Progenitor cell of endocrine pancreas (in vitro differentiated cells): ENCODE measurements at regions not wholly inside any gene's neighbourhood (a gene's known extent, or its start where the extent isn't known, plus 50 kb on each side); places are given as distances from the start of the nearest gene placed in this dataset.

Experiments
- DNase-seq: peaks from one replicate; pipeline ENCODE4 v3.0.0; 2021; ENCODE audit warnings: low spot score; ENCODE audit not compliant: unreplicated experiment
- H3K27ac Mint-ChIP-seq: 2 replicates; pipeline ENCODE4 v1.8.0; 2021; ENCODE audit warnings: mild to moderate bottlenecking, moderate library complexity, mixed read lengths
- H3K27me3 Mint-ChIP-seq: 2 replicates; pipeline ENCODE4 v1.8.0; 2021; ENCODE audit warnings: mixed read lengths
- H3K36me3 Mint-ChIP-seq: 2 replicates; pipeline ENCODE4 v1.8.0; 2022; ENCODE audit warnings: mixed read lengths; ENCODE audit not compliant: insufficient read depth
- H3K4me1 Mint-ChIP-seq: 2 replicates; pipeline ENCODE4 v1.8.0; 2021; ENCODE audit warnings: low read depth, mixed read lengths
- H3K4me3 Mint-ChIP-seq: 2 replicates; pipeline ENCODE4 v1.8.0; 2021; ENCODE audit warnings: low read depth, mild to moderate bottlenecking, moderate library complexity, mixed read lengths
- H3K9me3 Mint-ChIP-seq: 2 replicates; pipeline ENCODE4 v1.8.0; 2021; ENCODE audit warnings: low read depth, mixed read lengths
- TF ChIP-seq, protein P1 (sequence below): fragments of 200-600 bp; sonication (generic); IDR thresholded peaks from one replicate; pipeline ENCODE4 v1.5.0; 2021; ENCODE audit warnings: antibody characterized with exemption, mild to moderate bottlenecking; ENCODE audit not compliant: unreplicated experiment

DNA sequence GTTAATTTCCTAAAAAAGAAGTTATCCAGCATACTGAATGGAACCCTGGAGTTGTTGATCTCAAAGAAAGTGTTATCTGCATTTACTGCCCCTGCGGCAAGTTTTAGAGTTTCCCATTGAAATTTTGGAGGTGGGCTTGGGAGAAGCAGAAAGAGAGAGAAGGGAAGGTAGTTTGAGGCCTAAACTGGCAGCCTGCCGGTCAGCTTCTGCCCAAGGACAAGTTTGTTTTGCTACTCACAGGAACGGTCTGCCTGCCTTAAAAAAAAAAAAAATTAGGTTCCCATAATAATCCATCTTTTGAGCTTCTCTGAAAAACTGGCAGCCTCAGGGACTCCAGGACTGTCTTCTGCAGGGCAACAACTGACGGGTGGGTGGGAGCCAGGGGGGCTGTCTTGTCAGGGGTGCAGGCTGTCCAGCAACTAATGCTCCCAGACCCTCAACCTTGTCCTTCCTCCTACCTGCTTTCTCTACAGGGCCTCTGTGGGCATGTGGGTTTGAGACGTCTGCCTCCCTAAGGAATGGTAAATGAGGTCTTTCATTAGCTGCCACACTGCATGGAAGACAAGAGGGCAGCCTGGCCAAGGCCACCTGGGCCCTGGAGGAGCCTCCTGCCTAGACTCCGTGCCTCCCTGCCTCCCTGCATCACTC is 176.1 kb upstream of the KCNG1 start:
- Mint-ChIP-seq H3K4me1 (no peaks in the 10 kb centered on the region), H3K36me3 (no peaks in the 10 kb centered on the region), H3K27ac (no peak overlapping the region), H3K9me3 (peaks cover 5% of the 10 kb centered on the region), H3K4me3 (no peak overlapping the region), H3K27me3 (peaks cover 18% of the 10 kb centered on the region)
- TF ChIP-seq, protein P1, sequence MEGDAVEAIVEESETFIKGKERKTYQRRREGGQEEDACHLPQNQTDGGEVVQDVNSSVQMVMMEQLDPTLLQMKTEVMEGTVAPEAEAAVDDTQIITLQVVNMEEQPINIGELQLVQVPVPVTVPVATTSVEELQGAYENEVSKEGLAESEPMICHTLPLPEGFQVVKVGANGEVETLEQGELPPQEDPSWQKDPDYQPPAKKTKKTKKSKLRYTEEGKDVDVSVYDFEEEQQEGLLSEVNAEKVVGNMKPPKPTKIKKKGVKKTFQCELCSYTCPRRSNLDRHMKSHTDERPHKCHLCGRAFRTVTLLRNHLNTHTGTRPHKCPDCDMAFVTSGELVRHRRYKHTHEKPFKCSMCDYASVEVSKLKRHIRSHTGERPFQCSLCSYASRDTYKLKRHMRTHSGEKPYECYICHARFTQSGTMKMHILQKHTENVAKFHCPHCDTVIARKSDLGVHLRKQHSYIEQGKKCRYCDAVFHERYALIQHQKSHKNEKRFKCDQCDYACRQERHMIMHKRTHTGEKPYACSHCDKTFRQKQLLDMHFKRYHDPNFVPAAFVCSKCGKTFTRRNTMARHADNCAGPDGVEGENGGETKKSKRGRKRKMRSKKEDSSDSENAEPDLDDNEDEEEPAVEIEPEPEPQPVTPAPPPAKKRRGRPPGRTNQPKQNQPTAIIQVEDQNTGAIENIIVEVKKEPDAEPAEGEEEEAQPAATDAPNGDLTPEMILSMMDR, result no peak
- no peak for DNase-seq

DNA sequence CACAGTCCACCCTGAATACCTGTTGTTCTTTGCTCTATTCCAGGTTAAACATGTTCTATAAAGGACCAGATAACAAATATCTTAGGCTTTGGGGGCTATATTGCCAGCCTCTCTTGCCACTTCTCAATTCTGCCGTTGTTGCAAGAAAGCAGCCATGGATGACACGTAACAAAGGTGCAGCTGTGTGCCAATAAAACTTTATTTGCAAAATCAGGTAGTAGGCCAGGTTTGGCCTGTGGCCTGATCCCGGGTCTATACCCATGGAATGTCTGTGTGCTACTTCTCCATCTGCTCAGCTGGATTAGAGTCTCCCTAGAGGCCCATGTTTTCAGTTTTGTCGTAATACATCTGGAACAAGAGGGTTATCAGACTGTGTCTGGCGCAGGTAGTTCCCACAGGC is 175.3 kb upstream of the KCNG1 start:
- no peak for DNase-seq
- TF ChIP-seq, protein P1, result no peak
- Mint-ChIP-seq H3K27me3 (peaks cover 20% of the 10 kb centered on the region), H3K27ac (no peak overlapping the region), H3K36me3 (no peaks in the 10 kb centered on the region), H3K4me3 (no peak overlapping the region), H3K4me1 (no peaks in the 10 kb centered on the region), H3K9me3 (peaks cover 5% of the 10 kb centered on the region)

DNA sequence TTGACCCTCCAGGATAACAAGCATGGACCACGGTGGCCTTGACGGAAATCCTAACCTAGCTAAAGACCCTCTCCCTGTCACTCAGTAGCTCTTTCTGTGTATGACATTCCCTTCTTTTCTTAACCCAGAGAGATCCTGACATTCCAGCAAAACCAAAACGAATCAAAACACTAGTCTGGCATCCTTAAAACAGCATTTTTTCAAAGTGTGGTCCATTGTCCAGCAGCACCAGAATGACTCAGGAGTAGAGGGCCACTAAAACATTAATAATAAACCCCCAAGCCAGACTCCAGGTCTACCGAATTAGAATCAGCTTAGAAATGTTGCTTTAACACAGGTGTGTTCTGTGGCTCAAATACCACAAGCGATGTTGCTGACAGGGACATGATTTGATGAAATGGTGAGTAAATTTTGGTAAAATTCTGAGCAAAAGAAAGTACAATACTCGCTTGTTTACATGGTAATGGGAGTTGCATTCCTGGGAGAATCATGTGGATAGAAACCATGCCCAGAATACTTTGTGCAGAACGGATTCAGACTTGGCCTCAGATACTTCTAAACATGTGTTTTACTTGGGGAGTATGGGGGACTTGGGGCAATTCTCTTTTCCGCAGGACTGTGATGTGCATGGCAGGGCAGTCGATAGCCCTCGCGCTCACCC is 174.2 kb upstream of the KCNG1 start:
- Mint-ChIP-seq H3K9me3 (peaks cover 5% of the 10 kb centered on the region), H3K4me1 (no peaks in the 10 kb centered on the region), H3K27me3 (peaks cover 17% of the 10 kb centered on the region), H3K4me3 (no peak overlapping the region), H3K27ac (no peak overlapping the region), H3K36me3 (no peaks in the 10 kb centered on the region)
- TF ChIP-seq, protein P1, result no peak
- no peak for DNase-seq

DNA sequence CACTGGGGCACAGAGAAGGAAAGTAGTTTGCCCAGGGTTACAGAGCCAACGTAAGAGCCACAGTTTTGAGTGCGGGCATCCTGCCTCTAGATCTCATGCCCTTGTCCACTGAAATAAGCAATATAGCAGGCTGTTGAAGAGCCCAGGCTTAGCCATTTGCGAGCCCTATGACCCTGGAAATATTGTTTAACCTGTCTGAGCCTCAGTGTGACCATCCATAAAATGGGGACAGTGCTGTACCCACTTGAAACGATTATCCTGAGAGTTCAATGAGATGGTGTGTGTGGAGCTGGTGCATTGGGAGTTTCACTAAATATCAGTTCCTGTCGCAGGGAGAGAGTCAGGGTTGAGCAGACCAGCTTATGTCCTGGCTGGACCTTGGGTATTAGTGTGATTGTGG is 173.1 kb upstream of the KCNG1 start:
- peaks cover 12% of the 10 kb centered on the region for H3K27me3 Mint-ChIP-seq
- H3K27ac Mint-ChIP-seq, result no peak overlapping the region
- no peak for DNase-seq

DNA sequence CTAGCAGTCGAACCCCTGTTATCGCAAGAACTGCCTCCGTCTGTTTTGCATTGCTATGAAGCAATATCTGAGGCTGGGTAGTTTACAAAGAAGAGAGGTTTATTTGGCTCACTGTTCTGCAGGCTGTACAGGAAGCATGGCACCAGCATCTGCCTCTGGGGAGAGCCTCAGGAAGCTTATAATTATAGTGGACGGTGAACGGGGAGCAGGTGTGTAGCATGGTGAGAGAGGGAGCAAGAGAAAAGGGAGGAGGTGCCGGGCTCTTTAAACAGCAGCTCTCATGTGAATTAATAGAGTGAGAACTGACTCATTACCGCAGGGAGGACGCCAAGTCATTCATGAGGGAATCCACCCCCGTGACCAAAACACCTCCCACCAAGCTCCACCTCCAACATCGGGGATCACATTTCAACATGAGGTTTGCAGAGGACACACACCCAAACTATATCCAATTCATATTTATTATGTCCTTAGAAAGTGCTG is 172.6 kb upstream of the KCNG1 start:
- no peaks in the 10 kb centered on the region for H3K4me1 Mint-ChIP-seq
- DNase-seq, result no peak
- no peak overlapping the region for H3K27ac Mint-ChIP-seq
- TF ChIP-seq, protein P1, result no peak
- H3K4me3 Mint-ChIP-seq, result no peak overlapping the region
- no peaks in the 10 kb centered on the region for H3K36me3 Mint-ChIP-seq
- peaks cover 5% of the 10 kb centered on the region for H3K9me3 Mint-ChIP-seq
- H3K27me3 Mint-ChIP-seq, result peaks cover 12% of the 10 kb centered on the region

More for the DNA sequence above, 173.1 kb upstream of the KCNG1 start:
- TF ChIP-seq, protein P1, result no peak
- Mint-ChIP-seq H3K4me1 (no peaks in the 10 kb centered on the region), H3K9me3 (peaks cover 5% of the 10 kb centered on the region), H3K4me3 (no peak overlapping the region), H3K36me3 (no peaks in the 10 kb centered on the region)
